ENCODE measurements at regions not wholly inside any gene's neighbourhood (a gene's known extent, or its start where the extent isn't known, plus 50 kb on each side); places are given as distances from the start of the nearest gene placed in this dataset.

DNA sequence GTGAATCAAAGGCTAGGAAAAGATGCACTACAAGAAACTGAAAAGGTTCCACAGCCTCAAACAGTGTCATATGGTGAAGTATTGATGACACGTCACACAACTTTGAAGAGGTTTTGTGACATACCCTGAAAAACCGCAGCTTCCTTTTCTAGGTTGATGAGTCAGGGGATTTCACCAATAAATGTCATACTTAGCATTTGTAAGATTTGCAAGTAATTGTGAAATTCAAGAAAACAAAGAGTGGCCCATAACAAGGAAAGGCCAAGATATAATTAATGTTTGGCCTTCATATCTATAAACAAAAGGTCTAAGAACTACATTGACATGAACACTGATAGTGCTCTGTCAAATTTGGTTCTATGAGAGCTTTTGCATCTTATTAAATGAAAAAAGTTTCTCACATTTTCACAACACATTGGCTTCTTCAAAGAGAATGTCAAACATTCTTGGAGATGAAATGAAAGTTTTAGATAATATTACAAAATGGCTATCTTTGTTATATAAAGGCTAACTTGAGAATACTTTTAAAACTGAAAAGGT is 62.0 kb upstream of the NAMPT start:
- ChIA-PET CTCF (no interaction called here), POLR2A (ENCODE audit: low non-redundant PET) (no interaction called here)
- H3K4me3 ChIP-seq (ENCODE audit: low read depth, low read length, poor library complexity, severe bottlenecking): no peak overlapping the region
- H3K27ac ChIP-seq (ENCODE audit: low read depth, low read length, poor library complexity, severe bottlenecking): peak overlapping the region; percentile 28
- H3K9me3 ChIP-seq (ENCODE audit: low read depth, low read length, poor library complexity, severe bottlenecking): peaks cover 14% of the 10 kb centered on the region
- BruUV-seq (replicated peaks): no TSS peak
- H3K27me3 ChIP-seq (replicated peaks; ENCODE audit: insufficient read depth, low read depth, low read length, poor library complexity): no peaks in the 10 kb centered on the region
- peak; percentile 85 for DNase-seq (ENCODE audit: low spot score)
- TF ChIP-seq, protein P1, sequence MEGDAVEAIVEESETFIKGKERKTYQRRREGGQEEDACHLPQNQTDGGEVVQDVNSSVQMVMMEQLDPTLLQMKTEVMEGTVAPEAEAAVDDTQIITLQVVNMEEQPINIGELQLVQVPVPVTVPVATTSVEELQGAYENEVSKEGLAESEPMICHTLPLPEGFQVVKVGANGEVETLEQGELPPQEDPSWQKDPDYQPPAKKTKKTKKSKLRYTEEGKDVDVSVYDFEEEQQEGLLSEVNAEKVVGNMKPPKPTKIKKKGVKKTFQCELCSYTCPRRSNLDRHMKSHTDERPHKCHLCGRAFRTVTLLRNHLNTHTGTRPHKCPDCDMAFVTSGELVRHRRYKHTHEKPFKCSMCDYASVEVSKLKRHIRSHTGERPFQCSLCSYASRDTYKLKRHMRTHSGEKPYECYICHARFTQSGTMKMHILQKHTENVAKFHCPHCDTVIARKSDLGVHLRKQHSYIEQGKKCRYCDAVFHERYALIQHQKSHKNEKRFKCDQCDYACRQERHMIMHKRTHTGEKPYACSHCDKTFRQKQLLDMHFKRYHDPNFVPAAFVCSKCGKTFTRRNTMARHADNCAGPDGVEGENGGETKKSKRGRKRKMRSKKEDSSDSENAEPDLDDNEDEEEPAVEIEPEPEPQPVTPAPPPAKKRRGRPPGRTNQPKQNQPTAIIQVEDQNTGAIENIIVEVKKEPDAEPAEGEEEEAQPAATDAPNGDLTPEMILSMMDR (conservative IDR thresholded peaks at IDR 0.05; ENCODE audit: low read depth, low read length): no peak
- TF ChIP-seq EZH2 (IDR thresholded peaks at IDR 0.05; ENCODE audit: borderline replicate concordance, low read depth, low read length, poor library complexity, severe bottlenecking): no peak
- intact Hi-C loops (cut with micrococcal nuclease; ENCODE audit: unreplicated experiment): no loop called here
- no peaks in the 10 kb centered on the region for H3K36me3 ChIP-seq (ENCODE audit: insufficient read depth, low read length, poor library complexity, severe bottlenecking)
- peaks cover 20% of the 10 kb centered on the region for H3K4me1 ChIP-seq (ENCODE audit: insufficient read depth, low read length, poor library complexity, severe bottlenecking)

DNA sequence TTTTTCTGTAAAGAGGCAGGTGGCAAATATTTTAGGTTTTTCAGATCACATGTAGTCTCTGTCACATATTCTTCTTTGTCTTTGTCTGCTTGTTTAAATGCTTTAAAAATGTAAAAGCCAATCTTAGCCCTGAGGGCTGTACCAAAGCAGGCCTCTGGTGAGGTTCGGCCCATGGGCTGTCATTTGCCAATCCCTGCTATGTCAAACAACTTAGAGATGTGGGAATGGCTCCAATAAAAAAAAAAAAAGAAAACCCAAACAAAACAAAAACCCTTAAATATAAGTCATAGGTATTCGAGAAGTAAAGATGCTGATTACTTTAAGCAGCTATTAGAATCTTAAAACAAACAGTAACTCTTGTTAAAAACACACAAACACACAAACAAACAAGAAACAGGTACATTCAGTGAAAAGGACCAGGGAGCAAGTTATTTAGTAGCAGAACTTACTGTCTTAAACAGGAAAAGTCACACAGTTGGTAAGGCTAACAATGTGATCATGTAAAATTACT is 61.4 kb upstream of the NAMPT start:
- TSS peak; percentile 90 for BruUV-seq (replicated peaks)
- POLR2A ChIA-PET (ENCODE audit: low non-redundant PET): no interaction called here
- CTCF ChIA-PET: no interaction called here

DNA sequence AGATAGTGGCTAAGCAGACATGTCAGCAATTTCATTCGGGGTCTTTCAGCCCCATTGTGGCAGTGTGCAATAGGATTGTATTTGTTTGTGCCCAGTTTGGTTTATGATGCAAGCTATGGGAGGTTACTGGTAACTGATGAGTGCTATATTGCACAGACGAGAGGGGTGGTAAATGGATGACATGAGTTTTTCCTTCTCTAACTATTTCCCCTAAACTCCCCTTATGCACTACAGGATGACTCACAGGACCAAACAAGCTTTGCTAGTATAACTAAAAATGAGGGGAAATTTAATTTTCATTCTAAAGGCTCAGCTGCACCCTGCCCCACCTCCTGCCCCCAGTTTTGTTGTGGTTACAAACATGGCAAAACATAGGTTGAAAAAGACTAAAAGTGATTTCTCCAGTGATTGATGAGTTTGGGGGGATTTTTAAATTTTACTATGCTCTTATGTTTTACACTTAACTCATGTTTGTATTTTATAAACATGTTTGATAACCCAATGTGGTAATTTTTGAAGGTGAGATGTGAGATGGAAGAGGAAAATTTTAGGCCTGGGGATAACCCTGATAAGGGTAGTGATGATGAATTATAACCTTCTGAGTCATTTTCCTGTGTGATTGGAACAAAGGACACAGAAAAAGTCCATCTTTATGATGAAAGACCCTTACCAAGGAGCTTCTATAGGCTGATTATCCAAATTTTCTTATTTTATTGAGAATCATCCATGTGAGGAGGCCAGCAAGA is 60.8 kb upstream of the NAMPT start:
- peaks cover 16% of the 10 kb centered on the region for H3K9me3 ChIP-seq (ENCODE audit: low read depth, low read length, poor library complexity, severe bottlenecking)
- BruUV-seq (replicated peaks): no TSS peak
- POLR2A ChIA-PET (ENCODE audit: low non-redundant PET): no interaction called here
- TF ChIP-seq, protein P1 (conservative IDR thresholded peaks at IDR 0.05; ENCODE audit: low read depth, low read length): no peak
- no peak for TF ChIP-seq EZH2 (IDR thresholded peaks at IDR 0.05; ENCODE audit: borderline replicate concordance, low read depth, low read length, poor library complexity, severe bottlenecking)
- H3K4me1 ChIP-seq (ENCODE audit: insufficient read depth, low read length, poor library complexity, severe bottlenecking): peaks cover 20% of the 10 kb centered on the region
- peak overlapping the region; percentile 8 for H3K27ac ChIP-seq (ENCODE audit: low read depth, low read length, poor library complexity, severe bottlenecking)
- no peak overlapping the region for H3K4me3 ChIP-seq (ENCODE audit: low read depth, low read length, poor library complexity, severe bottlenecking)
- CTCF ChIA-PET: no interaction called here
- no peaks in the 10 kb centered on the region for H3K27me3 ChIP-seq (replicated peaks; ENCODE audit: insufficient read depth, low read depth, low read length, poor library complexity)
- intact Hi-C loops (cut with micrococcal nuclease; ENCODE audit: unreplicated experiment): no loop called here
- H3K36me3 ChIP-seq (ENCODE audit: insufficient read depth, low read length, poor library complexity, severe bottlenecking): no peaks in the 10 kb centered on the region
- no peak for DNase-seq (ENCODE audit: low spot score)

More for the DNA sequence above, 61.4 kb upstream of the NAMPT start:
- Histone ChIP-seq H3K9me3 (ENCODE audit: low read depth, low read length, poor library complexity, severe bottlenecking) (peaks cover 16% of the 10 kb centered on the region), H3K27me3 (replicated peaks; ENCODE audit: insufficient read depth, low read depth, low read length, poor library complexity) (no peaks in the 10 kb centered on the region), H3K4me3 (ENCODE audit: low read depth, low read length, poor library complexity, severe bottlenecking) (no peak overlapping the region), H3K36me3 (ENCODE audit: insufficient read depth, low read length, poor library complexity, severe bottlenecking) (no peaks in the 10 kb centered on the region), H3K4me1 (ENCODE audit: insufficient read depth, low read length, poor library complexity, severe bottlenecking) (peaks cover 20% of the 10 kb centered on the region), H3K27ac (ENCODE audit: low read depth, low read length, poor library complexity, severe bottlenecking) (peak overlapping the region; percentile 8)
- no peak for DNase-seq (ENCODE audit: low spot score)
- TF ChIP-seq, protein P1 (conservative IDR thresholded peaks at IDR 0.05; ENCODE audit: low read depth, low read length): no peak
- intact Hi-C loops (cut with micrococcal nuclease; ENCODE audit: unreplicated experiment): no loop called here

Data from A673 (cell line).